Body of pancreas (tissue), 4 donors: ENCODE measurements at regions not wholly inside any gene's neighbourhood (a gene's known extent, or its start where the extent isn't known, plus 50 kb on each side); places are given as distances from the start of the nearest gene placed in this dataset.

Experiments used
- POLR2A ChIP-seq, 3 donors: fragments of 450-650 bp; IDR thresholded peaks; one replicate each; pipeline ENCODE4 v1.6.1; 2016; ENCODE audit warnings: antibody characterized with exemption in 3 of 3, mild to moderate bottlenecking in 2 of 3
- TF ChIP-seq, protein P1 (sequence below), 7 experiments: fragments of 450-650 bp in 4 of 7; fragments of 200-600 bp in 3 of 7; sonication (generic) in 3 of 7; IDR thresholded peaks; one replicate each; pipeline ENCODE4 v1.5.1; 2016 to 2019; ENCODE audit warnings: antibody characterized with exemption in 7 of 7

- TF ChIP-seq, protein P1, sequence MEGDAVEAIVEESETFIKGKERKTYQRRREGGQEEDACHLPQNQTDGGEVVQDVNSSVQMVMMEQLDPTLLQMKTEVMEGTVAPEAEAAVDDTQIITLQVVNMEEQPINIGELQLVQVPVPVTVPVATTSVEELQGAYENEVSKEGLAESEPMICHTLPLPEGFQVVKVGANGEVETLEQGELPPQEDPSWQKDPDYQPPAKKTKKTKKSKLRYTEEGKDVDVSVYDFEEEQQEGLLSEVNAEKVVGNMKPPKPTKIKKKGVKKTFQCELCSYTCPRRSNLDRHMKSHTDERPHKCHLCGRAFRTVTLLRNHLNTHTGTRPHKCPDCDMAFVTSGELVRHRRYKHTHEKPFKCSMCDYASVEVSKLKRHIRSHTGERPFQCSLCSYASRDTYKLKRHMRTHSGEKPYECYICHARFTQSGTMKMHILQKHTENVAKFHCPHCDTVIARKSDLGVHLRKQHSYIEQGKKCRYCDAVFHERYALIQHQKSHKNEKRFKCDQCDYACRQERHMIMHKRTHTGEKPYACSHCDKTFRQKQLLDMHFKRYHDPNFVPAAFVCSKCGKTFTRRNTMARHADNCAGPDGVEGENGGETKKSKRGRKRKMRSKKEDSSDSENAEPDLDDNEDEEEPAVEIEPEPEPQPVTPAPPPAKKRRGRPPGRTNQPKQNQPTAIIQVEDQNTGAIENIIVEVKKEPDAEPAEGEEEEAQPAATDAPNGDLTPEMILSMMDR (IDR thresholded peaks at IDR 0.05), result no peak
- no peak for TF ChIP-seq POLR2A (IDR thresholded peaks at IDR 0.05)
These were observed 205.5 kb upstream of the FOXF1 start for GRCh38 chr16:86304868-86305267.
